IMR-90 (cell line): ENCODE measurements at regions not wholly inside any gene's neighbourhood (a gene's known extent, or its start where the extent isn't known, plus 50 kb on each side); places are given as distances from the start of the nearest gene placed in this dataset.

Experiments
- ATAC-seq: fragments of 200-7000 bp; cut with Tn5 transposase; 2 replicates; pipeline ENCODE4 v1.9.1; 2020; ENCODE audit warnings: low read depth, mild to moderate bottlenecking, moderate library complexity
- BruUV-seq: library from RNA; stranded (reverse); fragments of 400-500 nt; replicated peaks from 2 replicates; lab custom pipeline; 2021; lab: Mats Ljungman, UMichigan
- CTCF ChIA-PET: fragments of 300-600 bp; formaldehyde crosslinking; extraction: SDS; loops from one replicate; lab custom pipeline; 2021; ENCODE audit warnings: antibody characterized with exemption; lab: Yijun Ruan, JAX
- POLR2A ChIA-PET: fragments of 300-600 bp; sonication (Branson Sonifier 250); formaldehyde crosslinking; loops from one replicate; lab custom pipeline; 2022; ENCODE audit warnings: antibody characterized with exemption; ENCODE audit not compliant: unreplicated experiment; lab: Charles Lee
- DNase-seq: peaks from one replicate; pipeline ENCODE4 v3.0.0; 2013
- H2AFZ ChIP-seq: replicated peaks from 2 replicates; pipeline ENCODE3; 2013; ENCODE audit warnings: low read length, mild to moderate bottlenecking; ENCODE audit not compliant: poor library complexity
- H2AK5ac ChIP-seq: 2 replicates; pipeline ENCODE4 v1.6.1; 2013; ENCODE audit warnings: low read depth, low read length, inconsistent platforms
- H2AK9ac ChIP-seq: replicated peaks from 2 replicates; pipeline ENCODE3; 2013; ENCODE audit warnings: mild to moderate bottlenecking, low read depth, low read length, moderate library complexity; ENCODE audit not compliant: poor library complexity
- H2BK120ac ChIP-seq: 2 replicates; pipeline ENCODE4 v1.6.1; 2013; ENCODE audit warnings: low read depth, low read length, inconsistent platforms
- H2BK15ac ChIP-seq: 3 replicates; pipeline ENCODE4 v1.6.1; 2013; ENCODE audit warnings: low read depth, low read length, inconsistent platforms
- H2BK20ac ChIP-seq: 2 replicates; pipeline ENCODE4 v1.6.1; 2013; ENCODE audit warnings: low read depth, mild to moderate bottlenecking, inconsistent platforms, low read length, moderate library complexity
- H2BK5ac ChIP-seq: 2 replicates; pipeline ENCODE4 v1.6.1; 2013; ENCODE audit warnings: mild to moderate bottlenecking, low read depth, low read length, inconsistent platforms; ENCODE audit not compliant: poor library complexity, severe bottlenecking
- H3K14ac ChIP-seq: replicated peaks from 2 replicates; pipeline ENCODE4 v1.6.1; 2013; ENCODE audit warnings: low read depth, low read length, inconsistent platforms
- H3K18ac ChIP-seq: 2 replicates; pipeline ENCODE4 v1.6.1; 2013; ENCODE audit warnings: low read depth, low read length, control low read depth
- H3K23ac ChIP-seq: 2 replicates; pipeline ENCODE4 v1.6.1; 2013; ENCODE audit warnings: low read depth, low read length, inconsistent platforms
- H3K27ac ChIP-seq: 2 replicates; pipeline ENCODE4 v1.5.1; 2013; ENCODE audit warnings: mild to moderate bottlenecking, control low read depth, low read length; ENCODE audit not compliant: insufficient read depth
- H3K27me3 ChIP-seq: 2 replicates; pipeline ENCODE4 v1.6.1; 2013; ENCODE audit warnings: low read length; ENCODE audit not compliant: control insufficient read depth, insufficient read depth
- H3K36me3 ChIP-seq: 2 replicates; pipeline ENCODE4 v1.6.1; 2013; ENCODE audit warnings: low read length, mixed read lengths; ENCODE audit not compliant: control insufficient read depth, insufficient read depth
- H3K4ac ChIP-seq: 2 replicates; pipeline ENCODE4 v1.6.1; 2013; ENCODE audit warnings: low read depth, low read length, inconsistent platforms
- H3K4me1 ChIP-seq: 2 replicates; pipeline ENCODE4 v1.6.1; 2013; ENCODE audit warnings: low read length, mixed read lengths; ENCODE audit not compliant: control insufficient read depth, insufficient read depth
- H3K4me2 ChIP-seq: 2 replicates; pipeline ENCODE4 v1.6.1; 2013; ENCODE audit warnings: low read depth, mild to moderate bottlenecking, control low read depth, low read length, moderate library complexity
- H3K4me3 ChIP-seq: 2 replicates; pipeline ENCODE4 v1.5.1; 2013; ENCODE audit warnings: low read depth, mild to moderate bottlenecking, control low read depth, low read length, moderate library complexity; ENCODE audit not compliant: insufficient read depth
- H3K56ac ChIP-seq: 2 replicates; pipeline ENCODE4 v1.6.1; 2013; ENCODE audit warnings: low read length, inconsistent platforms; ENCODE audit not compliant: insufficient read depth; ENCODE audit errors: extremely low read depth
- H3K79me1 ChIP-seq, 2 experiments: 2 replicates each; pipeline ENCODE4 v1.6.1; 2013; ENCODE audit warnings: low read length in 2 of 2, inconsistent platforms in 1 of 2, low read depth in 1 of 2
- H3K9ac ChIP-seq: 2 replicates; pipeline ENCODE4 v1.6.1; 2013; ENCODE audit warnings: low read depth, low read length, control low read depth
- H3K9me1 ChIP-seq: 2 replicates; pipeline ENCODE4 v1.6.1; 2013; ENCODE audit warnings: low read length, inconsistent platforms; ENCODE audit not compliant: insufficient read depth
- H3K9me3 ChIP-seq: 2 replicates; pipeline ENCODE4 v1.6.1; 2013; ENCODE audit warnings: low read length; ENCODE audit not compliant: control insufficient read depth, insufficient read depth
- H4K20me1 ChIP-seq: 2 replicates; pipeline ENCODE4 v1.6.1; 2013; ENCODE audit warnings: low read length, inconsistent platforms; ENCODE audit not compliant: insufficient read depth
- H4K5ac ChIP-seq: 2 replicates; pipeline ENCODE4 v1.6.1; 2013; ENCODE audit warnings: mild to moderate bottlenecking, low read depth, low read length, control low read depth
- H4K8ac ChIP-seq, 2 experiments: 2 replicates each; pipeline ENCODE4 v1.6.1; 2013; ENCODE audit warnings: low read depth in 2 of 2, low read length in 2 of 2, control low read depth in 1 of 2, inconsistent platforms in 1 of 2
- H4K91ac ChIP-seq: 2 replicates; pipeline ENCODE4 v1.6.1; 2013; ENCODE audit warnings: low read depth, low read length, inconsistent platforms; ENCODE audit not compliant: insufficient read depth
- BHLHE40 ChIP-seq: fragments of 150-350 bp; IDR thresholded peaks from 2 replicates; pipeline ENCODE4 v1.6.1; 2016; ENCODE audit warnings: mild to moderate bottlenecking, low read depth, low read length
- CEBPB ChIP-seq: IDR thresholded peaks from 2 replicates; pipeline ENCODE4 v1.6.1; 2012; ENCODE audit warnings: low read depth, low read length, improper control_type of control experiment
- FOS ChIP-seq: fragments of 150-350 bp; IDR thresholded peaks from 2 replicates; pipeline ENCODE4 v1.6.1; 2016; ENCODE audit warnings: low read depth, low read length
- MAFK ChIP-seq: IDR thresholded peaks from 2 replicates; pipeline ENCODE4 v1.6.1; 2012; ENCODE audit warnings: low read depth, low read length, improper control_type of control experiment
- MAZ ChIP-seq: IDR thresholded peaks from 2 replicates; pipeline ENCODE4 v1.6.1; 2012; ENCODE audit warnings: low read depth, mild to moderate bottlenecking, low read length, improper control_type of control experiment, moderate library complexity, borderline replicate concordance
- MXI1 ChIP-seq: IDR thresholded peaks from 2 replicates; pipeline ENCODE4 v1.6.1; 2012; ENCODE audit warnings: low read depth, mild to moderate bottlenecking, low read length, moderate library complexity, borderline replicate concordance
- NFE2L2 ChIP-seq: fragments of 150-350 bp; IDR thresholded peaks from 2 replicates; pipeline ENCODE4 v1.6.1; 2016; ENCODE audit warnings: low read depth, mild to moderate bottlenecking, low read length
- RAD21 ChIP-seq: IDR thresholded peaks from 2 replicates; pipeline ENCODE4 v1.6.1; 2012; ENCODE audit warnings: low read length, improper control_type of control experiment
- RCOR1 ChIP-seq: IDR thresholded peaks from 2 replicates; pipeline ENCODE4 v1.6.1; 2012; ENCODE audit warnings: mild to moderate bottlenecking, low read length, improper control_type of control experiment; ENCODE audit not compliant: insufficient replicate concordance
- RFX5 ChIP-seq: IDR thresholded peaks from 2 replicates; pipeline ENCODE4 v1.8.0; 2012; ENCODE audit warnings: low read depth, mild to moderate bottlenecking, low read length, moderate library complexity
- SMC3 ChIP-seq: fragments of 150-350 bp; IDR thresholded peaks from 2 replicates; pipeline ENCODE4 v1.6.1; 2016; ENCODE audit warnings: low read depth, mild to moderate bottlenecking, antibody characterized with exemption, low read length, moderate library complexity
- WGBS, 2 experiments: methylation state at CpG; one replicate each; pipeline versions ENCODE4 v1.1.5 to v1.1.7; 2013; ENCODE audit warnings: missing lambda C conversion rate in 2 of 2; ENCODE audit not compliant: insufficient read length in 1 of 2; ENCODE audit errors: extremely low coverage in 2 of 2; 5-methylcytosine and 5-hydroxymethylcytosine counted together
- dilution Hi-C: fragments of 300-500 bp; cut with HindIII; formaldehyde crosslinking; loops from one replicate; pipeline ENCODE4 v1.14.3; 2018; ENCODE audit warnings: low sequenced_read_pairs; ENCODE audit not compliant: unreplicated experiment
- in situ Hi-C: fragments of 300-500 bp; cut with MboI; formaldehyde crosslinking; loops from 3 replicates; pipeline ENCODE4 v1.14.3; 2019; ENCODE audit warnings: low sequenced_read_pairs, inconsistent platforms, mixed read lengths
- intact Hi-C: fragments of 100-400 bp; cut with micrococcal nuclease; formaldehyde crosslinking; loops from 2 replicates; pipeline ENCODE4 v1.10.0; 2022
- TF ChIP-seq, protein P1 (sequence below): fragments of 150-350 bp; IDR thresholded peaks from 2 replicates; pipeline ENCODE4 v1.6.1; 2017; ENCODE audit warnings: mild to moderate bottlenecking, antibody characterized with exemption, low read length, low read depth
- TF ChIP-seq, protein P2 (sequence below): fragments of 150-350 bp; IDR thresholded peaks from 2 replicates; pipeline ENCODE4 v1.6.1; 2016; ENCODE audit warnings: low read depth, mild to moderate bottlenecking, low read length, moderate library complexity, borderline replicate concordance

DNA sequence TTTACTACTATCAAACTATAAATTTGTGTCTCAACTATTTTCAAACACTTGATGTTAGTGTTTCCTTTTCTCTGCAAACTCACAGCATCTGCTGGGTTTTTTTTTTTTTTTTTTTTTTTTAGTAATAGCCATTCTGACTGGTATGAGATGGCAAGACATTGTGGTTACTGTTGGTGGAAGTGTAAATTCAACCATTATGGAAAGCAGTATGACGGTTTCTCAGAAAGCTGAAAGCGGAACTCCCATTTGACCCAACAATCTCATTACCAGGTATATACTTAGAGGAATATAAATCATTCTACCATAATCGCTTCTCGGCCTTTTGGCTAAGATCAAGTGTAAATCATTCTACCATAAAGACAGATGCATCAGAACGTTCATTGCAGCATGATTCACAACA lies 608.3 kb upstream of the ZP4 start:
- no peak overlapping the region for H4K5ac ChIP-seq
- H2BK120ac ChIP-seq = no peak overlapping the region
- in situ Hi-C loops = no loop called here
- no peaks in the 10 kb centered on the region for H3K36me3 ChIP-seq
- no peaks in the 10 kb centered on the region for H3K9me3 ChIP-seq
- H2BK20ac ChIP-seq = no peak overlapping the region
- H3K56ac ChIP-seq = no peak overlapping the region
- H2BK5ac ChIP-seq = no peak overlapping the region
- H3K9ac ChIP-seq = no peak overlapping the region
- H3K27ac ChIP-seq = no peak overlapping the region
- H4K8ac ChIP-seq = no peak overlapping the region
- intact Hi-C loops = no loop called here
- no peaks in the 10 kb centered on the region for H3K79me1 ChIP-seq
- no peak overlapping the region for H3K14ac ChIP-seq
- H3K4ac ChIP-seq = no peak overlapping the region
- H3K9me1 ChIP-seq = no peaks in the 10 kb centered on the region
- H3K18ac ChIP-seq = no peak overlapping the region
- no peaks in the 10 kb centered on the region for H4K20me1 ChIP-seq
- ChIA-PET CTCF (no interaction called here), POLR2A (no interaction called here)
- ATAC-seq (no peak), DNase-seq (no peak)
- H3K4me1 ChIP-seq = no peaks in the 10 kb centered on the region
- WGBS, 2 experiments = no CpG with 5 or more reads among the region's 5 CpGs
- H2AK9ac ChIP-seq = no peak overlapping the region
- H3K27me3 ChIP-seq = no peaks in the 10 kb centered on the region
- BruUV-seq = no TSS peak
- no peak overlapping the region for H3K4me3 ChIP-seq
- dilution Hi-C loops = no loop called here
- no peak overlapping the region for H3K4me2 ChIP-seq
- H2AFZ ChIP-seq = no peak overlapping the region
- H4K91ac ChIP-seq = no peak overlapping the region
- H2BK15ac ChIP-seq = no peak overlapping the region
- TF ChIP-seq BHLHE40 (no peak), CEBPB (no peak), NFE2L2 (no peak), RFX5 (no peak), FOS (no peak), MXI1 (no peak), MAFK (no peak), SMC3 (no peak), RAD21 (no peak), RCOR1 (no peak), MAZ (no peak)
- TF ChIP-seq, protein P1, sequence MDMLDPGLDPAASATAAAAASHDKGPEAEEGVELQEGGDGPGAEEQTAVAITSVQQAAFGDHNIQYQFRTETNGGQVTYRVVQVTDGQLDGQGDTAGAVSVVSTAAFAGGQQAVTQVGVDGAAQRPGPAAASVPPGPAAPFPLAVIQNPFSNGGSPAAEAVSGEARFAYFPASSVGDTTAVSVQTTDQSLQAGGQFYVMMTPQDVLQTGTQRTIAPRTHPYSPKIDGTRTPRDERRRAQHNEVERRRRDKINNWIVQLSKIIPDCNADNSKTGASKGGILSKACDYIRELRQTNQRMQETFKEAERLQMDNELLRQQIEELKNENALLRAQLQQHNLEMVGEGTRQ = no peak
- TF ChIP-seq, protein P2, sequence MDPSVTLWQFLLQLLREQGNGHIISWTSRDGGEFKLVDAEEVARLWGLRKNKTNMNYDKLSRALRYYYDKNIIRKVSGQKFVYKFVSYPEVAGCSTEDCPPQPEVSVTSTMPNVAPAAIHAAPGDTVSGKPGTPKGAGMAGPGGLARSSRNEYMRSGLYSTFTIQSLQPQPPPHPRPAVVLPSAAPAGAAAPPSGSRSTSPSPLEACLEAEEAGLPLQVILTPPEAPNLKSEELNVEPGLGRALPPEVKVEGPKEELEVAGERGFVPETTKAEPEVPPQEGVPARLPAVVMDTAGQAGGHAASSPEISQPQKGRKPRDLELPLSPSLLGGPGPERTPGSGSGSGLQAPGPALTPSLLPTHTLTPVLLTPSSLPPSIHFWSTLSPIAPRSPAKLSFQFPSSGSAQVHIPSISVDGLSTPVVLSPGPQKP = no peak
- no peak overlapping the region for H2AK5ac ChIP-seq
- H3K23ac ChIP-seq = no peak overlapping the region
